Stomach (tissue), 8 donors: ENCODE measurements at regions not wholly inside any gene's neighbourhood (a gene's known extent, or its start where the extent isn't known, plus 50 kb on each side); places are given as distances from the start of the nearest gene placed in this dataset.

ENCODE experiments used
- DNase-seq, 2 donors: peaks; one replicate each; pipeline versions ENCODE4 v3.0.0 to v3.0.0-alpha.2; 2013 to 2019
- H3K27ac ChIP-seq, 5 donors: fragments of 200-600 bp in 4 of 5; sonication (generic) in 4 of 5; one replicate each; pipeline ENCODE4 v1.5.1; 2013 to 2019; ENCODE audit warnings: mild to moderate bottlenecking in 1 of 5, moderate library complexity in 1 of 5
- H3K27me3 ChIP-seq, 3 donors: fragments of 200-600 bp; sonication (generic); one replicate each; pipeline ENCODE4 v1.5.1; 2017 to 2019; ENCODE audit warnings: mixed run types in 1 of 3
- H3K36me3 ChIP-seq, 4 donors: fragments of 200-600 bp; sonication (generic); 1 replicate in 3 of 4; 2 replicates in 1 of 4; pipeline ENCODE4 v1.5.1; 2016 to 2019
- H3K4me1 ChIP-seq, 4 donors: fragments of 200-600 bp; sonication (generic); one replicate each; pipeline ENCODE4 v1.5.1; 2016 to 2019
- H3K4me3 ChIP-seq, 4 donors: fragments of 200-600 bp; sonication (generic) in 3 of 4; one replicate each; pipeline ENCODE4 v1.5.1; 2016 to 2019; ENCODE audit warnings: mild to moderate bottlenecking in 1 of 4
- H3K9me3 ChIP-seq, 4 donors: fragments of 200-600 bp; sonication (generic); one replicate each; pipeline ENCODE4 v1.5.1; 2016 to 2019
- CTCF ChIP-seq, 7 experiments: fragments of 450-650 bp in 4 of 7; fragments of 200-600 bp in 3 of 7; sonication (generic) in 3 of 7; IDR thresholded peaks; one replicate each; pipeline ENCODE4 v1.5.1; 2016 to 2019; ENCODE audit warnings: antibody characterized with exemption in 7 of 7, control low read depth in 2 of 7, mild to moderate bottlenecking in 1 of 7
- EP300 ChIP-seq: sonication (generic); formaldehyde crosslinking; IDR thresholded peaks from one replicate; pipeline ENCODE4 v1.6.1; 2017; ENCODE audit warnings: antibody characterized with exemption
- POLR2A ChIP-seq, 4 donors: fragments of 450-650 bp; IDR thresholded peaks; one replicate each; pipeline ENCODE4 v1.6.1; 2016; ENCODE audit warnings: antibody characterized with exemption in 4 of 4, control low read depth in 2 of 4, mild to moderate bottlenecking in 1 of 4, moderate library complexity in 1 of 4
- POLR2AphosphoS5 ChIP-seq, 3 donors: sonication (generic); formaldehyde crosslinking; IDR thresholded peaks; one replicate each; pipeline ENCODE4 v1.6.1; 2016; ENCODE audit warnings: antibody characterized with exemption in 3 of 3
- WGBS, 5 donors: extraction: QIAGEN DNeasy Blood & Tissue Kit in 3 of 5; methylation state at CpG; one replicate each; pipeline versions ENCODE4 v1.1.5 to v1.1.7; 2013 to 2018; 5-methylcytosine and 5-hydroxymethylcytosine counted together
- intact Hi-C: fragments of 100-400 bp; cut with DNase I; formaldehyde crosslinking; loops from one replicate; pipeline ENCODE4 v1.15.1; 2023; ENCODE audit warnings: low total_unique reads
- donor health status: healthy with polysubstance abuse.
- donor health status: Bipolar disorder and iron deficiency.
- donor health status: healthy.

GRCh38 chr12:47530050-47530449 lies 175.8 kb downstream of the RPAP3 start:
- H3K4me3 ChIP-seq: no peak overlapping the region
- TF ChIP-seq EP300 (no peak), CTCF (IDR thresholded peaks at IDR 0.05) (no peak), POLR2A (IDR thresholded peaks at IDR 0.05) (no peak), POLR2AphosphoS5 (IDR thresholded peaks at IDR 0.05) (no peak)
- no peaks in the 10 kb centered on the region for H3K36me3 ChIP-seq
- intact Hi-C loops: no loop called here
- no peaks in the 10 kb centered on the region for H3K4me1 ChIP-seq
- no peak for DNase-seq
- H3K27me3 ChIP-seq: peaks cover 0 to 6% (median 0%) of the 10 kb centered on the region in 3 donors
- H3K27ac ChIP-seq: no peak overlapping the region
- peaks cover 4 to 24% (median 12%) of the 10 kb centered on the region in 4 donors for H3K9me3 ChIP-seq

- no peak for TF ChIP-seq EP300
- TF ChIP-seq POLR2AphosphoS5 (IDR thresholded peaks at IDR 0.05): no peak
- TF ChIP-seq CTCF (IDR thresholded peaks at IDR 0.05): no peak
- TF ChIP-seq POLR2A (IDR thresholded peaks at IDR 0.05): no peak
- intact Hi-C loops: no loop called here
- no peaks in the 10 kb centered on the region for H3K4me1 ChIP-seq
- no peaks in the 10 kb centered on the region for H3K36me3 ChIP-seq
- peaks cover 0 to 3% (median 0%) of the 10 kb centered on the region in 3 donors for H3K27me3 ChIP-seq
- peaks cover 4 to 20% (median 12%) of the 10 kb centered on the region in 4 donors for H3K9me3 ChIP-seq
- no peak for DNase-seq
- no peak overlapping the region for H3K27ac ChIP-seq
- 71 to 82% (median 80%) methylated on average over 1 of the region's 1 CpG for WGBS, 5 donors
- no peak overlapping the region for H3K4me3 ChIP-seq
Measured at GRCh38 chr12:47527816-47528215, 178.0 kb downstream of the RPAP3 start.

GRCh38 chr12:47520029-47520428 lies 185.8 kb downstream of the RPAP3 start:
- DNase-seq: no peak
- no peak overlapping the region for H3K4me3 ChIP-seq
- intact Hi-C loops: no loop called here
- H3K27me3 ChIP-seq: no peaks in the 10 kb centered on the region
- H3K9me3 ChIP-seq: peaks cover 0 to 28% (median 17%) of the 10 kb centered on the region in 4 donors
- H3K4me1 ChIP-seq: no peaks in the 10 kb centered on the region
- H3K36me3 ChIP-seq: no peaks in the 10 kb centered on the region
- H3K27ac ChIP-seq: no peak overlapping the region
- no peak for TF ChIP-seq POLR2A (IDR thresholded peaks at IDR 0.05)

- 71 to 74% (median 72%) methylated on average over 4 of the region's 4 CpGs for WGBS, 5 donors
- intact Hi-C loops: no loop called here
- Histone ChIP-seq H3K27ac (no peak overlapping the region), H3K9me3 (peaks cover 0 to 39% (median 22%) of the 10 kb centered on the region in 4 donors), H3K27me3 (no peaks in the 10 kb centered on the region), H3K4me3 (no peak overlapping the region), H3K36me3 (no peaks in the 10 kb centered on the region), H3K4me1 (no peaks in the 10 kb centered on the region)
- TF ChIP-seq POLR2A (IDR thresholded peaks at IDR 0.05) (no peak), CTCF (IDR thresholded peaks at IDR 0.05) (no peak), EP300 (no peak), POLR2AphosphoS5 (IDR thresholded peaks at IDR 0.05) (no peak)
- DNase-seq: no peak
Measured at GRCh38 chr12:47517122-47517521, 188.7 kb downstream of the RPAP3 start.

- H3K27ac ChIP-seq: no peak overlapping the region
- intact Hi-C loops: no loop called here
Measured at GRCh38 chr12:47509398-47509851, 196.4 kb downstream of the RPAP3 start.

More at GRCh38 chr12:47509398-47509851, 196.4 kb downstream of the RPAP3 start:
- no peak for TF ChIP-seq POLR2AphosphoS5 (IDR thresholded peaks at IDR 0.05)
- TF ChIP-seq EP300: no peak
- TF ChIP-seq CTCF (IDR thresholded peaks at IDR 0.05): no peak
- TF ChIP-seq POLR2A (IDR thresholded peaks at IDR 0.05): no peak
- Histone ChIP-seq H3K27me3 (no peaks in the 10 kb centered on the region), H3K4me1 (peaks cover 0 to 10% (median 0%) of the 10 kb centered on the region in 4 donors), H3K9me3 (peaks cover 0 to 14% (median 4%) of the 10 kb centered on the region in 4 donors), H3K36me3 (no peaks in the 10 kb centered on the region), H3K4me3 (no peak overlapping the region)
- DNase-seq: peak in 1 of 2 donors; percentile 4
- 75 to 97% (median 82%) methylated on average over 1 of the region's 1 CpG for WGBS, 5 donors
